Activated naive CD4-positive, alpha-beta T cell treated with anti-CD3 and anti-CD28 coated beads, Interleukin-2, amount 10 ng/mL, durations not matched to agents 7 days and 5 days (primary cell): ENCODE measurements at regions not wholly inside any gene's neighbourhood (a gene's known extent, or its start where the extent isn't known, plus 50 kb on each side); places are given as distances from the start of the nearest gene placed in this dataset.

ENCODE experiments used
- CTCF ChIA-PET: fragments of 350-600 bp; sonication (Branson Sonifier 250); formaldehyde crosslinking; loops from one replicate; lab custom pipeline; 2021; ENCODE audit warnings: antibody characterized with exemption; lab: Charles Lee
- DNase-seq: peaks from one replicate; pipeline ENCODE4 v3.0.0-alpha.2; 2020
- H3K27ac Mint-ChIP-seq: one replicate; pipeline ENCODE4 v1.8.0; 2021; ENCODE audit warnings: mild to moderate bottlenecking, moderate library complexity, mixed read lengths
- H3K27me3 Mint-ChIP-seq: one replicate; pipeline ENCODE4 v1.8.0; 2021; ENCODE audit warnings: mild to moderate bottlenecking, mixed read lengths
- H3K36me3 Mint-ChIP-seq: one replicate; pipeline ENCODE4 v1.8.0; 2021; ENCODE audit warnings: mixed read lengths
- H3K4me1 Mint-ChIP-seq: one replicate; pipeline ENCODE4 v1.8.0; 2021; ENCODE audit warnings: mixed read lengths
- H3K4me3 Mint-ChIP-seq: one replicate; pipeline ENCODE4 v1.8.0; 2021; ENCODE audit warnings: mild to moderate bottlenecking, moderate library complexity, mixed read lengths
- H3K9me3 Mint-ChIP-seq: one replicate; pipeline ENCODE4 v1.8.0; 2021; ENCODE audit warnings: mixed read lengths

DNA sequence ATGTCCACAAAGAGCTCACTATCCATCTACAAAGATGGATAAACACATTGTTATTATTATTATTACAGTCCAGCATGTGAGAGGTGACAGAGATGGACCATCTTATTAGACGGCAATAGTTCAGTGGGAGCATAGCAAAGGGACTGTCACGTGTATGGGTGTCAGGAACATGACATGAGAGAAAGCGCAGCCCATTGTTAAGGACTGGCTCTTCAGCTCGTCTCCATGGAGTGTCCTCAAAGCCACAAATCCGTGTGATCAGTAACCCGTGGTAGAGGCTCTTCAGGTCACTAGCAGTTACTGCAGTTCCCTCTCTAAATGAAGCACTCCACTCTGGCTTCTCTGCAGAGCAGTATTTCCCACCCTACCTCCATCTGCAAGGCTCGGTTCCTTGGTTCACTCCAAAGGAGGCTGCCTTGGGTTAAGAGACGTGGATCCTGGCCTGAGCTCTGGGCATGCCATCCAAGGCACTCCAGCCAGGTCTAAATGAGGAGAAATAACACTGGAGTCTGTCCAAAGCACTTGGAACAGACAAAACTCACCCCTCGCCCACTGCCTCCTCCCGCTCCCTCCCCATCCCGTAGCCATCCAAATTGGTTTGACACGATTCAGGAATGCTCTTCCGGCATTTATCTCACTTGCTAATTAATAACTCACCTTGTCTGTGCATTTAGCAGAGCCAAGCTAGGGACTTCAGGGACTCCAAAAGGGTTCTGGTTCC is 122.3 kb upstream of the WWC1 start:
- Mint-ChIP-seq H3K27me3 (peaks cover 4% of the 10 kb centered on the region), H3K4me1 (peaks cover 5% of the 10 kb centered on the region), H3K27ac (no peak overlapping the region), H3K9me3 (no peaks in the 10 kb centered on the region), H3K36me3 (no peaks in the 10 kb centered on the region), H3K4me3 (no peak overlapping the region)
- no peak for DNase-seq
- CTCF ChIA-PET: interaction anchor here (1.1 kb wide), 1 partner anchor 15 kb away, joined by 3 read pairs; no protein-coding TSS in a partner anchor

DNA sequence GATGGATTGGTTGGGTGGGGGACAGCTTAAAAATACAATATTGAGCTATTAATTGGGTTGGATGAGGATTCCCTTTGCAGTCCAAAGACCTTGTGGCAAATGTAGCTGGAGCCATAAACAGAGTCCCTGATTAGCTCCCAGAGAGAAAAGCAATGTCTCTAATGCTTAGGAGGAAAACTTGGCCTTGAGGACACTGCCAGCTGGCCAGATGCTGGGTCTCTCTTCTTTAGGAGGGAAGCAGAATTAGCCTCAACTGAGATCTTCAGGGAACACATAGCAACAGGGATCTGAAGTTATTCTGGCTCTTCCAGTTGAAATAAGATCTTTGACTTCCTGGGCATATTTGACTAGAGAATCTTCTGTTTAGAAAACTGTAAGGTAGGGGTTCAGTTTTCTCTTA is 121.7 kb upstream of the WWC1 start:
- Mint-ChIP-seq H3K4me3 (no peak overlapping the region), H3K9me3 (no peaks in the 10 kb centered on the region), H3K27me3 (peaks cover 4% of the 10 kb centered on the region), H3K36me3 (no peaks in the 10 kb centered on the region), H3K4me1 (peaks cover 5% of the 10 kb centered on the region), H3K27ac (no peak overlapping the region)
- CTCF ChIA-PET: no interaction called here
- no peak for DNase-seq

DNA sequence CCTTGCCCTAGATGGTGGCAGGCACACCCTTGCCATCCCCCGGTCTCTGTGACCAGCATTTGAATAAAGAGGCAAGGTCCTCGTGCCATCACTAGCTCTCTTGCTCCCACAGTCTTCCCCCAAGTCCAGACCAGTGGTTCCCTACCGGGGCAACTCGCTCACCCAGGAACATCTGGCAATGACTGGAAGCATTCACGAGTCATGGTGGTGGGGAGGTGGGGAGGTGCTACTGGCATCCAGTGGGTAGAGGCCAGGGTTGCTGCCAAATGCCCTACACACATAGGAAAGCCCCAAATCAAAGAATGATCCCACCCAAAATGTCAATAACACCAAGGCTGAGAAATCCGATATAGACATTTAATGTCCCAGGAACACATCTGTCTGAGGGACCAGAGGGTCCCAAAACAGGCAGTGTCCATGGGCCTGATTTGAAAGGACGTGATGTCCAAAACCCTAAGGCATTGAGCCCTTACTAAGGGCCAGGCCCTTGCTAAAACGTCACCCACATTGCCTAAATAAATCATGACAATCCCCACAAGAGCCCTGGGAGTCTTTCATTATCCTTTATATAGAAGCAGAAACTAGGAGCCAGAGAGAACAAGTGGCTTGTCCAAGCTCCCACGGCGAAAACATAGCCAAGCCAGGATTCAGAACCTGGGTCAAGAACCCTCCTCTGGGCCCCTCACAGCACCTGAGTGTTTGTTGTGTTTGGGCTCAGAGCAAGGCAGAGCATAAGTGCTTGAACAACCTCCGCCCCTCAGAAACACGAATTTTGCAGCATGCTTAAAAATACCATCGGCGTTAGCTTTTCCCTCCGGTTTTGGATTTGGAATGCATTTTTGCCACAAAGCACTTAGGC is 119.3 kb upstream of the WWC1 start:
- H3K9me3 Mint-ChIP-seq: no peaks in the 10 kb centered on the region
- CTCF ChIA-PET: no interaction called here
- no peaks in the 10 kb centered on the region for H3K36me3 Mint-ChIP-seq
- no peak overlapping the region for H3K27ac Mint-ChIP-seq
- H3K4me1 Mint-ChIP-seq: no peaks in the 10 kb centered on the region
- no peaks in the 10 kb centered on the region for H3K27me3 Mint-ChIP-seq
- DNase-seq: no peak
- no peak overlapping the region for H3K4me3 Mint-ChIP-seq

DNA sequence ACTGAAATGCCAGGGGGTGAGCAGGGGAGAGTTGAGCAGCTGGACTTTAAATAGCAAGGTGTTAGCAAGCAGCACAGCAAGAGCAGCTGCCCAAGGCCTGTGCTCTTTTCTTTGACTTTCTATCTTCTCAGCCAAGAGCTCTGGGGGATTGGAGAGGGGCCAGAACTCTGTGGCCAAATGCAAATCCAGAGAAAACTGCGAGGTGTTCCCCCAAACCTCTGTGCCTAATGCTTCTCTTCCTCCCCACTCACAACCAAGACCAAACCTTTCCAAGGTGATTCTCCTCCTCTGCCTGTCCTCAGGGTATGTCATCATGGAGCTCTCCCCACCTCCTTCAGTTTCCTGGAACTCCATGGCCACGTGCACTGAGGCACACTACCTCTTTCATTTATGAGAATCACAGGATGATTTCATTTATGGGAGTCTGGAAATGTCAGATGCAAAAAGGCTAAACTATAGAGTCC is 118.7 kb upstream of the WWC1 start:
- H3K9me3 Mint-ChIP-seq: no peaks in the 10 kb centered on the region
- H3K27ac Mint-ChIP-seq: no peak overlapping the region
- H3K4me1 Mint-ChIP-seq: no peaks in the 10 kb centered on the region
- no peaks in the 10 kb centered on the region for H3K27me3 Mint-ChIP-seq
- CTCF ChIA-PET: no interaction called here
- no peak overlapping the region for H3K4me3 Mint-ChIP-seq
- H3K36me3 Mint-ChIP-seq: no peaks in the 10 kb centered on the region
- no peak for DNase-seq

DNA sequence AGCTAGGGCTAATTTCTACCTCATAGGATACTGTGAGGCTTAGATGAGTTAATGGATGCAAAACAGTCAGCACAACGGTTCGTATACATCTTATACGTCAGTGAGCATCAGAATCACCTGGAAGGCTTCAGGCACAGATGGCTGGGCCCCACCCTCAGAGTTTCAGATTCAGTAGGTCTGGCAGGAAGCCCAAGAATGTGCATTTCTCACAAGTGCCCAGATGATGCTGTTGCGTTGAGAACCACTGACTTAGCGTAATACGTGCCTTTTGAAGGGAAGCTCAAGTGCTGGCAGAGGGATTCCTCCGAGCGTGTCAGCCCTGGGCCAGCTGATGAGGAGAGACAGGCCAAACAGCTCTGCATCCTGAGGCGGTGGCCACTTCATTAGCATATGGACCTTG is 117.1 kb upstream of the WWC1 start:
- H3K4me1 Mint-ChIP-seq: no peaks in the 10 kb centered on the region
- no peaks in the 10 kb centered on the region for H3K27me3 Mint-ChIP-seq
- no peaks in the 10 kb centered on the region for H3K36me3 Mint-ChIP-seq
- no peak overlapping the region for H3K4me3 Mint-ChIP-seq
- CTCF ChIA-PET: no interaction called here
- H3K27ac Mint-ChIP-seq: no peak overlapping the region
- DNase-seq: no peak
- H3K9me3 Mint-ChIP-seq: no peaks in the 10 kb centered on the region

DNA sequence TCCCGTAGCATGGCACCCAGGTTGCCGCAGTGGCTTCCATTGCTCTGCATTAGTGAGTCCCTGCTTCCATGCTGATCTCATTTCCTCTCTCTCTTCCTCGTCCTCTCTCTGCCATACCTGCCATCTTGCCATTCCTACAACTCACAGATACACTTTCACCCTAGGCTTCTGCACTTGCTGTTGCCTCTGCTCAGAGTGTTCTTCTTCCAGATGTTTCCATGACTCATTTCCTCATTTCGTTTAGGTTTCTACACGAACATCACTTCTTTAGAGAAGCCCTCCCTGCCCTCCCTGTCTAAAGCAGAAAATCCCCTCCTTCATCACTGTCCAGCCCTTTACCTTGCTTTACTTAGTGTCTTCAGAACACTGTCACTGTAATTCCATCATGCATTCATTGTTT is 115.2 kb upstream of the WWC1 start:
- no peaks in the 10 kb centered on the region for H3K4me1 Mint-ChIP-seq
- H3K4me3 Mint-ChIP-seq: no peak overlapping the region
- no peaks in the 10 kb centered on the region for H3K27me3 Mint-ChIP-seq
- no peaks in the 10 kb centered on the region for H3K9me3 Mint-ChIP-seq
- CTCF ChIA-PET: interaction anchor here (1.2 kb wide), 1 partner anchor 13 kb away, joined by 3 read pairs; no protein-coding TSS in a partner anchor
- DNase-seq: no peak
- no peak overlapping the region for H3K27ac Mint-ChIP-seq
- no peaks in the 10 kb centered on the region for H3K36me3 Mint-ChIP-seq

DNA sequence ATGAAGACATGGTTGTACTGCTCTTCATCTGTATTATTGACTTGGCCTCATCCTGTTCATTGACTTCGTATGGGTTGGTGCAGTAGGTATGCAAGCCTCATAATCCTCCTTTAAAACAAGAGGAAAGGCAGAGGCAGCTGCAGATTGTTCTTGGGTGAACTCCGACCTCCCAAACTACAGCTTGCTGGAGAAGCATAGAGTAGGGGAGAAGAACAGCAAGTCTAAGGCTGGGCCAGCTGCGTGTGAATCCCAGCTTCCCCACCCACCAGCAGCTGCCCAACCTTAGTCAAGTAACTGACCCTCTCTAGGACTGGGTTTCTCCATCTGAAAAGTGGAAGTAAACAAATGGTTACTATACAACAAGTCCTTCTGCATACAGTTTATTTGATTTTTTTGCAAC is 114.5 kb upstream of the WWC1 start:
- H3K27ac Mint-ChIP-seq: no peak overlapping the region
- DNase-seq: no peak
- H3K36me3 Mint-ChIP-seq: no peaks in the 10 kb centered on the region
- H3K4me1 Mint-ChIP-seq: no peaks in the 10 kb centered on the region
- H3K4me3 Mint-ChIP-seq: no peak overlapping the region
- H3K27me3 Mint-ChIP-seq: no peaks in the 10 kb centered on the region
- no peaks in the 10 kb centered on the region for H3K9me3 Mint-ChIP-seq
- CTCF ChIA-PET: no interaction called here

DNA sequence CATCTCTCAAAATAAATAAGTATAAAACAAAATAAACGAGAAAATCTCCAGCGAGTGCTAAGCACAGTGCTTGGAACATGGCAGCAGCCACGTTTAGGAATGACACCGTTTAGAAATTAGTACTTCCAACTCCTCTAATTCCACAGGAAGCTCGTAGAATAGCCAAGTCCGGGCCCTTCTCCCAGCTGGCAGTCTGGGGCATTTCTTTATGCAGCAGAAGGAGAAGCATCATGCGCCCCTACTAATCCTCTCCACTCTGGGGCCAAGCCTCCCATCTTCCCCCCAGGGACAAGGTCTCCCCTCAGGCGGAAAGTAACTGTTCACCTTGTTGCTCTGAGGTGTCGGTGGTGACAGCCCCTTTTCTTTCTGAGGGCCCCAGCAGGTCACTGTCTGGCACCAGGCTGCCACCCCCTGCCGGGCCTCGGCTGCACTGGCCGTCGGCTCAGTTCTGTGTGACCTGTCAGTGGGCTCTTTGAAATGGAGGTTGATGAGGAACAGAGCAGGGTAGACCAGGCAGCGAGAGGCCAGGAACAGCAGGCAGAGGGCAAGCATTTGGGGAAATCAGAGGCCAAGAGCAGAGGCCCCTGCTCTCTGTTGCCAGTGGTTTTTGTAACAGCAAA is 113.5 kb upstream of the WWC1 start:
- H3K27ac Mint-ChIP-seq: no peak overlapping the region
- H3K27me3 Mint-ChIP-seq: no peaks in the 10 kb centered on the region
- no peaks in the 10 kb centered on the region for H3K4me1 Mint-ChIP-seq
- no peak for DNase-seq
- no peaks in the 10 kb centered on the region for H3K36me3 Mint-ChIP-seq
- CTCF ChIA-PET: no interaction called here
- H3K9me3 Mint-ChIP-seq: no peaks in the 10 kb centered on the region
- no peak overlapping the region for H3K4me3 Mint-ChIP-seq

DNA sequence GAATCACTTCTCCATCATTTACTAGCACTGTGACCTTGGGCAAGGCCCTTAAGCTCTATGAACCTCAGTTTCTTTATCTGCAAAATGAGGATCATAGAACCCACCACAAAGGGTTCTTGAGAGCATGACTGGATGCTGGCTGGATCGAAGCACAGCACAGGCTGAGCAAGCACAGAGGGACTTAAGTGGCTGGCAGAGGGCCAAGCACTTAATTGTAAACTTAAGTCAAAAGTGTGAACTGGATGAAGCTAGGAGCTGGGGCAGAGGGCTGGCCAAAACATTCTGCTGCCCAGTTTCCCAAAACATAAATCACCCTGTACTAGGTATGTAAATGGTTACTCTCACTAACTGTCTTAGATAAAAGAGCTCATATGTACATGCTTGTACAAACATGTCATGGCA is 112.3 kb upstream of the WWC1 start:
- CTCF ChIA-PET: no interaction called here
- H3K9me3 Mint-ChIP-seq: no peaks in the 10 kb centered on the region
- no peak overlapping the region for H3K27ac Mint-ChIP-seq
- no peak overlapping the region for H3K4me3 Mint-ChIP-seq
- DNase-seq: no peak
- H3K27me3 Mint-ChIP-seq: no peaks in the 10 kb centered on the region
- H3K4me1 Mint-ChIP-seq: no peaks in the 10 kb centered on the region
- H3K36me3 Mint-ChIP-seq: no peaks in the 10 kb centered on the region

DNA sequence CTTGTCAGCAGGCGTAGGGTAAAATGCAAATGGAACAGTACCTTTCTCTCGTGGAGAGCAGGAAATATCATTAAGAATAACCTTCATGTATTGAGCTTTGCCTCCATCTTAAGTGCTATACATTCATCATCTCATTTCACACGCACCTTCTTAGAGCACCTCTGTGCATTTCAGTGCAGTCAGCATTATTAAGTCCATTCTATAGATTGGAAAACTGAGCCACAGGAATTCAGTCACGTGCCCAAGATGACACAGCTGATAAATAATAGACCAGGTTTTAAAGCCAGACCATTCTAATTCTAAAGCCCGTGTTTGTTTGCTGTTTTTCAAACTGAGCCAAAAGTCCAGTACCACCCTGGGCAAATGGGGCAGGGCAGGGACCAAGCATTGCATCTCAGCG is 109.2 kb upstream of the WWC1 start:
- CTCF ChIA-PET: no interaction called here
- Mint-ChIP-seq H3K27me3 (no peaks in the 10 kb centered on the region), H3K4me3 (no peak overlapping the region)

DNA sequence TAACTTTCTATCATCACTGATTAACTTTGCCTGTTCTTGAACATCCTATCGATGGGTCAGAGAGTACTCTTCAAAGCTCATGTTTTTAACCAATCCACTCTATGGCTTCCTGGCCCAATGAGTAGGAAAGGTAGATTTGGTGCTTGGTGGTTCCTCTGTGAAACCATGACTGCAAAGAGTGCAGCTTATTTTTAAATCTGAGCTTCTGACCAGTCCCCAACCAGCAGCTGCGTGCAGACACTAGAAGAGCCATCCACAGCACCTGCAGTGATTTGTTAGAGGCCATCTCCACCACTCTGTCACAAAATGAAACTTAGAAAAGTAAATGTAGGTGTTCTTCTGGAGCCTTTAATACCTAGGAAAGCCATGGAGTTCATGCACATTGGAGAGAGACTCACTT is 107.3 kb upstream of the WWC1 start:
- H3K4me3 Mint-ChIP-seq: no peak overlapping the region
- H3K4me1 Mint-ChIP-seq: no peaks in the 10 kb centered on the region
- CTCF ChIA-PET: interaction anchor here (1.0 kb wide), 1 partner anchor 16 kb away, joined by 3 read pairs; no protein-coding TSS in a partner anchor
- no peaks in the 10 kb centered on the region for H3K36me3 Mint-ChIP-seq
- H3K9me3 Mint-ChIP-seq: no peaks in the 10 kb centered on the region
- no peak for DNase-seq
- no peaks in the 10 kb centered on the region for H3K27me3 Mint-ChIP-seq
- H3K27ac Mint-ChIP-seq: no peak overlapping the region

More for the DNA sequence above, 109.2 kb upstream of the WWC1 start:
- Mint-ChIP-seq H3K27ac (no peak overlapping the region), H3K36me3 (no peaks in the 10 kb centered on the region), H3K9me3 (no peaks in the 10 kb centered on the region), H3K4me1 (no peaks in the 10 kb centered on the region)
- no peak for DNase-seq

DNA sequence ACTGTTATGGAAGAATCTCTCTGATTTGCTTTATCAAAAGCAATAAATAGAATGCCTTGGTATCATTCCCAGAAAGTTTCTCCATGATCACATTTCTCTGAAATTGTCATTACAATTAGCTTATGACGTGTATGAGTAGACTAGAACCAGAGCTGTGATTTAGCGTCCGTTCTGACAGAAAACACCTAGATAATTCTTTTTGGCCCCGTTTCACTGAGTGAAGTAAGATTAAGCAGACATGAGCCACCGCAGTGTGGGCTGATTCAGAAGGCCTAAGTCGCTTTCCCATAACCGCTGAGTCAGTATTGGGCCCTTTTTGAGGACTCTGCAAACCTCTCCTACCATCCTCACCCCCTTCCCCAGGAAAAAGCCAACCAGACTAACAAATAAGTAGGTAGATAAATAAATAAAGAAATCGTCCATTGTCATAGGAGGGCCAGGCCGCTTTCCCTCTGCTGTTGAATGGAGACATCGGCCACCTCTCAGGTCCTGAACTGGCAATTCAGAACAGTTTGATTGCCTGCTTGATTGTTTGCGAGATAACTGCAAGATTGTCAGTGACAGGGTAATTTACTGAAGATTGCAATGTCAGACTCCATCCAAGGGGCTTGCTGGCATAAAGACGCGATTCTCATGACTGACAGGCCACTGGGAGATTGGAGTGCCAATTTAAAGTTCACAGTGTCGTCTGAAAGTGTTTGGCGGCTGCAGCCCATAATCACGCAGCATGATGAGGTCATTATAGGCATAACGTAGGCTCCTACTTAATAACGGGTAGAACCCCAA is 105.0 kb upstream of the WWC1 start:
- H3K9me3 Mint-ChIP-seq: no peaks in the 10 kb centered on the region
- CTCF ChIA-PET: no interaction called here
- H3K27me3 Mint-ChIP-seq: no peaks in the 10 kb centered on the region

DNA sequence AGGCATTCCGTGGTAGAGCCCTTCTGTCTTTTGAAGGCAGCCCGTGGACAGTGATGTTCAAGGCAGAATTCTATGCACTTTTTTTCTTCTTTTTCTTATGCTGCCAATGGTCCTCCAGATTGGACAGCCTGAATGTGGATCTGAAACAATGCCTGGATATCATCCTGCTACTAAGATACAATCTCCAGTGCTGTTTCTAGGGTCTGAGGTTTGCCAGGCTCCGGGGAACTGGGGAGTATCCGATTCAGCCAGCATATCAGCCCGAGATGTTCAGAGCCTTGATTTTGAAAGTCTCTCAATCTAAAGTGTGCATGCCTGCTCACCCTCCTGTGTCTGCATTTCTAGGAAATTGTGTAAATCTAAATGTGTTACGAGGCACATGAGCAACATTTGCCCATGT is 103.8 kb upstream of the WWC1 start:
- Mint-ChIP-seq H3K36me3 (no peaks in the 10 kb centered on the region), H3K4me3 (no peak overlapping the region), H3K27me3 (no peaks in the 10 kb centered on the region), H3K9me3 (no peaks in the 10 kb centered on the region), H3K27ac (no peak overlapping the region), H3K4me1 (no peaks in the 10 kb centered on the region)
- DNase-seq: no peak
- CTCF ChIA-PET: no interaction called here

More for the DNA sequence above, 105.0 kb upstream of the WWC1 start:
- DNase-seq: no peak
- H3K27ac Mint-ChIP-seq: no peak overlapping the region
- no peaks in the 10 kb centered on the region for H3K36me3 Mint-ChIP-seq
- no peak overlapping the region for H3K4me3 Mint-ChIP-seq
- no peaks in the 10 kb centered on the region for H3K4me1 Mint-ChIP-seq

DNA sequence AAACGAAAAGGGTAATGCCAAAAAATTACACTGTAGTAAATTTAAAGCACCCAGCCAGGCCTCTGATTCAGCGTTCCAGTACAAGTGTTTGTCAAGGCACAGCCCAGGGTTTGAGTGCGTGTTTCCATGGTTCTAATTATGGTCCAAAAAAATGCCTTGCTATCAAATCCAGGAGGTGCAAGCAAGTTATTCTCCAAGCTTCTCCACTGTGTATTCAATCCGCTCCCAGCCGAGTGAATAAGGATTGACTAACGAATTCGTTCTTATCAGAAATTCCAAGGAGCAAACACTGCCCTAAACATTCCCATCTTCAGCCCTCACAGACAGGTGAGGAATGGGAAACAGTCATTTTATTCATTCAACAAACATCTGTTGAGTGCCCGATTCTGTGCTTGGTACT is 103.3 kb upstream of the WWC1 start:
- Mint-ChIP-seq H3K27me3 (no peaks in the 10 kb centered on the region), H3K27ac (no peak overlapping the region), H3K4me3 (no peak overlapping the region), H3K9me3 (no peaks in the 10 kb centered on the region), H3K4me1 (no peaks in the 10 kb centered on the region), H3K36me3 (no peaks in the 10 kb centered on the region)
- DNase-seq: no peak
- CTCF ChIA-PET: no interaction called here
